Uterus (tissue), 3 donors: ENCODE measurements at regions not wholly inside any gene's neighbourhood (a gene's known extent, or its start where the extent isn't known, plus 50 kb on each side); places are given as distances from the start of the nearest gene placed in this dataset.
A peak's percentile ranks its signal among the peaks of the same experiment; 100 is the strongest.

ENCODE experiments used
- DNase-seq, 2 donors: peaks; one replicate each; pipeline ENCODE4 v3.0.0-alpha.2; 2019 to 2020
- H3K27ac ChIP-seq, 2 donors: fragments of 200-600 bp; sonication (generic); 1 replicate in 1 of 2; 2 replicates in 1 of 2; pipeline ENCODE4 v1.5.1; 2016 to 2018
- H3K27me3 ChIP-seq, 2 donors: fragments of 200-600 bp; sonication (generic); one replicate each; pipeline ENCODE4 v1.5.1; 2018 to 2019; ENCODE audit warnings: control low read depth in 1 of 2
- H3K36me3 ChIP-seq, 2 donors: fragments of 200-600 bp; sonication (generic); one replicate each; pipeline ENCODE4 v1.5.1; 2019; ENCODE audit warnings: control low read depth in 1 of 2
- H3K4me1 ChIP-seq, 2 donors: fragments of 200-600 bp; sonication (generic); one replicate each; pipeline ENCODE4 v1.5.1; 2018 to 2019; ENCODE audit warnings: control low read depth in 1 of 2
- H3K4me3 ChIP-seq, 2 donors: fragments of 200-600 bp; sonication (generic); 1 replicate in 1 of 2; 2 replicates in 1 of 2; pipeline ENCODE4 v1.5.1; 2018 to 2019; ENCODE audit warnings: mild to moderate bottlenecking in 1 of 2
- H3K9me3 ChIP-seq, 2 donors: fragments of 200-600 bp; sonication (generic); one replicate each; pipeline ENCODE4 v1.5.1; 2019; ENCODE audit warnings: control low read depth in 1 of 2
- POLR2A ChIP-seq, 2 donors: fragments of 450-650 bp; IDR thresholded peaks; one replicate each; pipeline ENCODE4 v1.6.1; 2016; ENCODE audit warnings: antibody characterized with exemption in 2 of 2, mild to moderate bottlenecking in 1 of 2, moderate library complexity in 1 of 2
- intact Hi-C: fragments of 100-400 bp; cut with DNase I; formaldehyde crosslinking; loops from one replicate; pipeline ENCODE4 v1.15.1; 2023; ENCODE audit warnings: low total_unique reads
- TF ChIP-seq, protein P1 (sequence below), 4 experiments: fragments of 200-600 bp in 2 of 4; fragments of 450-650 bp in 2 of 4; sonication (generic) in 2 of 4; IDR thresholded peaks; one replicate each; pipeline ENCODE4 v1.5.1; 2016 to 2019; ENCODE audit warnings: antibody characterized with exemption in 4 of 4, mild to moderate bottlenecking in 2 of 4, moderate library complexity in 1 of 4
- donor health status: DM: yes; HTN: yes; CAD: no.

DNA sequence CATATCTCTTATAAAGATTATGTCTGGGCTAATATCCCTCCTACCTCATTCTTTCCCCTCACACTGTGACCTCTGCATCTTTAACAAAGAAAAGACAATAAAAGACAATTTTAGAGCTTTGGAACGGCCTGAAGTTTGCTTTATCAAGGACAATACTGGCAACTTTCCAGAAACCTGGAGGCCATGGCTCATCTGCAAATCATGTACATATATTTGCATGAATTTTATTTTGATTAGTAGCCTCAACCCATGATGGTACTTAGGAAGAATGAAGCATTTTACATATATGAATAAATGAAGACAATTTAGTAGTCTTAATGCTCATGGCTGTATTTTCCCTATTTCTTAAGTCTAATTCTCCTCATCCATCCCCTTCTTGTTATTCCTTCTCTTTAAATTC, 612.2 kb upstream of the CXADR start:
- no peak for DNase-seq
- intact Hi-C loops, result no loop called here
- no peak for TF ChIP-seq POLR2A (IDR thresholded peaks at IDR 0.05)
- TF ChIP-seq, protein P1, sequence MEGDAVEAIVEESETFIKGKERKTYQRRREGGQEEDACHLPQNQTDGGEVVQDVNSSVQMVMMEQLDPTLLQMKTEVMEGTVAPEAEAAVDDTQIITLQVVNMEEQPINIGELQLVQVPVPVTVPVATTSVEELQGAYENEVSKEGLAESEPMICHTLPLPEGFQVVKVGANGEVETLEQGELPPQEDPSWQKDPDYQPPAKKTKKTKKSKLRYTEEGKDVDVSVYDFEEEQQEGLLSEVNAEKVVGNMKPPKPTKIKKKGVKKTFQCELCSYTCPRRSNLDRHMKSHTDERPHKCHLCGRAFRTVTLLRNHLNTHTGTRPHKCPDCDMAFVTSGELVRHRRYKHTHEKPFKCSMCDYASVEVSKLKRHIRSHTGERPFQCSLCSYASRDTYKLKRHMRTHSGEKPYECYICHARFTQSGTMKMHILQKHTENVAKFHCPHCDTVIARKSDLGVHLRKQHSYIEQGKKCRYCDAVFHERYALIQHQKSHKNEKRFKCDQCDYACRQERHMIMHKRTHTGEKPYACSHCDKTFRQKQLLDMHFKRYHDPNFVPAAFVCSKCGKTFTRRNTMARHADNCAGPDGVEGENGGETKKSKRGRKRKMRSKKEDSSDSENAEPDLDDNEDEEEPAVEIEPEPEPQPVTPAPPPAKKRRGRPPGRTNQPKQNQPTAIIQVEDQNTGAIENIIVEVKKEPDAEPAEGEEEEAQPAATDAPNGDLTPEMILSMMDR (IDR thresholded peaks at IDR 0.05), result no peak
- Histone ChIP-seq H3K4me3 (no peak overlapping the region), H3K9me3 (no peaks in the 10 kb centered on the region), H3K27me3 (no peaks in the 10 kb centered on the region), H3K36me3 (no peaks in the 10 kb centered on the region), H3K27ac (no peak overlapping the region), H3K4me1 (no peaks in the 10 kb centered on the region)

DNA sequence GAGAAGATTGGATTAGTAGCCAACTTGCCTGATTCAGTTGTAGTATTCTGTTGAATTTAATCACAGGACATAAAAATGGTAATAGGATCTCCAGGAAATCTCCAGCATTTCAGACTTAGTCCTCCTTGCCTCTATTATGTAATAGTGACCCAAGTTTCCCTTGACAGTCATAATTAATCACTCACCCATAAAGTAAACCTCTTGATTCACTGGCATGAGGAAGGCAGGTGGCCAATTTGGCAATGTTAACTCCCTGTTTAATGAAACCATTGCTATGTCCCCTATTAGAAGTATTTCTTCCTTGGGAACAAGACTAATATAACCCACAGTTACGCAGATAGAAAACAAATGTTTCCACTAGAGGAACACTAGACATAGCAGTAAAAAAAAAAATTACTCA, 604.8 kb upstream of the CXADR start:
- intact Hi-C loops, result no loop called here
- TF ChIP-seq, protein P1 (IDR thresholded peaks at IDR 0.05), result no peak
- TF ChIP-seq POLR2A (IDR thresholded peaks at IDR 0.05), result no peak
- peak; percentile 55 to 72 for DNase-seq
- H3K36me3 ChIP-seq, result no peaks in the 10 kb centered on the region
- H3K9me3 ChIP-seq, result no peaks in the 10 kb centered on the region
- no peaks in the 10 kb centered on the region for H3K27me3 ChIP-seq
- H3K27ac ChIP-seq, result peak overlapping the region in 1 of 2 donors; percentile 56
- no peaks in the 10 kb centered on the region for H3K4me1 ChIP-seq
- no peak overlapping the region for H3K4me3 ChIP-seq

DNA sequence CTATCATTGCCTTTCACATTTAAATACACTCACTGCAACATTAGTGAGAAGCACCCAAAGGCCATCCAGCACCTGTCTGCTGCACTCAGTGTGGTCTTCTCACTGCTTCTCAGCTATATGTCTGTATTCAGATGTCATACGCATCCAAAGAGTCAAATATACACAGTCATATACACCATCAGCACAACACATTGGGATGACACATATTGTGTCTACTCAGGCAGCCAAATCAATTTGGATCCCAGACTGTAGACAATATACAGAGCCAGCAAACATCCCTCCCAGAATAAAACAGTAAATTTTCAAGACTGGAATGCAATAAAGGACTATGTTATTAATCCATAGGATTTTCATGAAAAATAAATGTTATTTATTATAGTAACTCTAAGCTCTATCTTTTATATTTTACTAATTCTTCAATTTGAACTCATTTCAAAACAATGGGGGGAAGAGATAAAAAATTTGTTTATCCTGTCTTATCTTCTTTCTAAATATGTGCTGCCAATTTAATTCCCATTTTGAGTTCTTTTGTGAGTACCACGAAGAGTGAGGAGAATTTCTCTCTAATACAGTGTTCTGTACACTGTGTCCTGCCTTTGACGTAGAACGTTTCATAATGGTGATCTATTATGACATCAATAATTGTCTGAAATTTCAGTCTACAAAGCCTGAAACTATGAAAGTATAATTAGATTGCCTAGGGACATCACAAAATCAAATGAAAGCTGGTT, 602.2 kb upstream of the CXADR start:
- Histone ChIP-seq H3K9me3 (no peaks in the 10 kb centered on the region), H3K36me3 (no peaks in the 10 kb centered on the region), H3K4me1 (no peaks in the 10 kb centered on the region), H3K4me3 (no peak overlapping the region), H3K27me3 (no peaks in the 10 kb centered on the region), H3K27ac (peak overlapping the region; percentile 56 to 63)
- intact Hi-C loops, result no loop called here
- TF ChIP-seq, protein P1 (IDR thresholded peaks at IDR 0.05), result no peak
- no peak for TF ChIP-seq POLR2A (IDR thresholded peaks at IDR 0.05)
- no peak for DNase-seq

DNA sequence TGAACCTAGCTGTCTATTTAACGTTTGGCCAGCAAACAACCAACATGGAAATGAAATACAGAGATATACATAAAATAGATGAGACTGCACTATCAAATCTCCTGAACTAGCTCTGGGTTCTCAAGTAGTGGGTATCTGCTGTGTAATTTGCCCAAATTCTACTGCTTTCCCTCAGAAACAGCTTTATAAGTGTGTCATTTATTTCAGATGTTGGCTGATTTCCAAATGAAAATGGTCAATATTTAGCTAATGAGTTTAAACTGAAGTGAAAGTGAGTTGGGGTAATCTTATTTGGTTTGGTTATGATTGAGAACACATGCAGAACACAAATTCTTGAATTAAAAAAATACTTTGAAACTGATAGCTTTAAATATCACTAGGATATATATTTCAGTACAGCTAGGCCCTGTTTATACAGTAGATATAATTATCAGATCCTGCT, 601.7 kb upstream of the CXADR start:
- DNase-seq, result no peak
- Histone ChIP-seq H3K4me1 (no peaks in the 10 kb centered on the region), H3K27ac (peak overlapping the region; percentile 56 to 63), H3K9me3 (no peaks in the 10 kb centered on the region), H3K36me3 (no peaks in the 10 kb centered on the region), H3K4me3 (no peak overlapping the region), H3K27me3 (no peaks in the 10 kb centered on the region)
- intact Hi-C loops, result no loop called here
- TF ChIP-seq, protein P1 (IDR thresholded peaks at IDR 0.05), result no peak
- TF ChIP-seq POLR2A (IDR thresholded peaks at IDR 0.05), result no peak

DNA sequence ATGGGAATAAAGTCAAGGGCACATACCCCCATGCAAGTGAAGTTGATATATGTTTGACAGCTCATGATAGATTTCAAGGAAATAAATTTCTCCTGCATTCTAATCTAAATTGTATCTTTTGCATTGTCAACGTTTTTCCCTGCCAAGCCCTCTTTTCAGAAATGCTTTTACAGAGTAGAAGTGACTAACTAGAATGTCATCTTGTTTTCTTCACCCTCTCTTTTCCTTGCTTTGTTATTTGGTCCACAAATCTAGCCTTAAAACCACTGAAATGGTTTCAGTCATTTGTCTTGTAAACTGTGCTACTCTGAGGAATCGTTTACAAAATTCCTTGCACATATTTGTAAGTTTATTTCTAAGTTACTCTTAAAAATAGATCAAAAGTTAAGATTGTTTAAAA, 600.8 kb upstream of the CXADR start:
- Histone ChIP-seq H3K4me1 (no peaks in the 10 kb centered on the region), H3K9me3 (no peaks in the 10 kb centered on the region), H3K4me3 (no peak overlapping the region), H3K27me3 (no peaks in the 10 kb centered on the region), H3K36me3 (no peaks in the 10 kb centered on the region), H3K27ac (peak overlapping the region; percentile 56 to 63)
- no peak for DNase-seq
- intact Hi-C loops, result no loop called here
- TF ChIP-seq, protein P1 (IDR thresholded peaks at IDR 0.05), result no peak
- no peak for TF ChIP-seq POLR2A (IDR thresholded peaks at IDR 0.05)
